Aorta (tissue), 5 donors: ENCODE measurements at regions not wholly inside any gene's neighbourhood (a gene's known extent, or its start where the extent isn't known, plus 50 kb on each side); places are given as distances from the start of the nearest gene placed in this dataset.
A peak's percentile ranks its signal among the peaks of the same experiment; 100 is the strongest.

ENCODE experiments used
- ATAC-seq: fragments of 200-7000 bp; cut with Tn5 transposase; one replicate; pipeline ENCODE4 v1.9.1; 2022; ENCODE audit warnings: moderate library complexity; ENCODE audit not compliant: low FRiP score
- DNase-seq, 2 donors: peaks; one replicate each; pipeline ENCODE4 v3.0.0-alpha.2; 2020
- H3K27ac ChIP-seq, 2 donors: one replicate each; pipeline ENCODE4 v1.5.1; 2013; ENCODE audit warnings: low read length in 2 of 2, mild to moderate bottlenecking in 2 of 2, moderate library complexity in 2 of 2, control low read depth in 1 of 2, inconsistent platforms in 1 of 2, low read depth in 1 of 2
- H3K27me3 ChIP-seq, 2 donors: one replicate each; pipeline ENCODE4 v1.6.1; 2013; ENCODE audit warnings: control low read depth in 1 of 2, low read length in 1 of 2, mild to moderate bottlenecking in 1 of 2, moderate library complexity in 1 of 2; ENCODE audit not compliant: insufficient read depth in 2 of 2, control insufficient read depth in 1 of 2
- H3K36me3 ChIP-seq, 2 donors: one replicate each; pipeline ENCODE4 v1.6.1; 2013; ENCODE audit warnings: control low read depth in 1 of 2, low read length in 1 of 2, mild to moderate bottlenecking in 1 of 2; ENCODE audit not compliant: insufficient read depth in 2 of 2, control insufficient read depth in 1 of 2
- H3K4me1 ChIP-seq, 2 donors: one replicate each; pipeline ENCODE4 v1.6.1; 2013; ENCODE audit warnings: low read length in 2 of 2, control low read depth in 1 of 2, mild to moderate bottlenecking in 1 of 2, moderate library complexity in 1 of 2; ENCODE audit not compliant: insufficient read depth in 2 of 2, control insufficient read depth in 1 of 2
- H3K4me3 ChIP-seq, 2 donors: one replicate each; pipeline ENCODE4 v1.5.1; 2013; ENCODE audit warnings: low read length in 2 of 2, control low read depth in 1 of 2, mild to moderate bottlenecking in 1 of 2
- H3K9me3 ChIP-seq: one replicate; pipeline ENCODE4 v1.6.1; 2013; ENCODE audit warnings: mild to moderate bottlenecking, low read length; ENCODE audit not compliant: control insufficient read depth
- WGBS, 2 donors: extraction: QIAGEN DNeasy Blood & Tissue Kit; methylation state at CpG; one replicate each; pipeline ENCODE4 v1.1.7; 2013; 5-methylcytosine and 5-hydroxymethylcytosine counted together
- intact Hi-C, 2 donors: fragments of 100-400 bp; cut with DNase I; formaldehyde crosslinking; loops; one replicate each; pipeline versions ENCODE4 v1.14.2 to v1.15.0; 2022
- donor health status: healthy with polysubstance abuse.
- donor health status: Bipolar disorder and iron deficiency.
- donor health status: DM: no; HTN: no; CAD: no.
- donor health status: DM: no; HTN: no; CAD: no.
- donor health status: DM: yes; HTN: yes; CAD: no.

- intact Hi-C loops: no loop called here
- no peak for DNase-seq
- 93 to 95% methylated on average over 4 of the region's 4 CpGs for WGBS, 2 donors
- no peaks in the 10 kb centered on the region for H3K36me3 ChIP-seq
- no peaks in the 10 kb centered on the region for H3K4me1 ChIP-seq
- no peak overlapping the region for H3K4me3 ChIP-seq
- H3K27ac ChIP-seq: no peak overlapping the region
- no peaks in the 10 kb centered on the region for H3K9me3 ChIP-seq
- H3K27me3 ChIP-seq: no peaks in the 10 kb centered on the region
- no peak for ATAC-seq
Measured at GRCh38 chr10:93149761-93150160, 76.1 kb downstream of the CYP26A1 start.

DNA sequence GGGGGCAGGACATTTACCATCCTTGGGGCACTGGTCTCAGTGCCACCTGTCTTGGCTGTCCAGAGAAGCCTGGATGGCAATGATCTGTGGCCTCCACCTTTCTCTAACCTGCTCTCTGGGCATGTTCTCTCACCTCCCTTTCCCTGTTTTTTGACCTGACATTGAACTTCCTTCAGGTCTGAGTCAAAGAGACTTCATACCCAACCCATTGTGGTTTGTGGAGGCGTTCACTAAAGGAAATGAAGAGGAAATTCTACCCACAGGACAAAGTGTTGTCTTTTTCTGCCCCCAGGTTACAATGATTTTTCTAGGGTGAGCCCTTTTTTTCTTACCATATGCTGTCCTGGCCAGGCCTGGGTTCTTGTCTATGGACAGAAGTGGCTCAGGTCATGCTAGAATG, 76.6 kb downstream of the CYP26A1 start:
- Histone ChIP-seq H3K27me3 (no peaks in the 10 kb centered on the region), H3K9me3 (no peaks in the 10 kb centered on the region), H3K36me3 (no peaks in the 10 kb centered on the region), H3K4me1 (no peaks in the 10 kb centered on the region), H3K4me3 (no peak overlapping the region), H3K27ac (no peak overlapping the region)
- WGBS, 2 donors: 96 to 97% methylated on average over 1 of the region's 1 CpG
- no peak for DNase-seq
- intact Hi-C loops: no loop called here
- no peak for ATAC-seq

DNA sequence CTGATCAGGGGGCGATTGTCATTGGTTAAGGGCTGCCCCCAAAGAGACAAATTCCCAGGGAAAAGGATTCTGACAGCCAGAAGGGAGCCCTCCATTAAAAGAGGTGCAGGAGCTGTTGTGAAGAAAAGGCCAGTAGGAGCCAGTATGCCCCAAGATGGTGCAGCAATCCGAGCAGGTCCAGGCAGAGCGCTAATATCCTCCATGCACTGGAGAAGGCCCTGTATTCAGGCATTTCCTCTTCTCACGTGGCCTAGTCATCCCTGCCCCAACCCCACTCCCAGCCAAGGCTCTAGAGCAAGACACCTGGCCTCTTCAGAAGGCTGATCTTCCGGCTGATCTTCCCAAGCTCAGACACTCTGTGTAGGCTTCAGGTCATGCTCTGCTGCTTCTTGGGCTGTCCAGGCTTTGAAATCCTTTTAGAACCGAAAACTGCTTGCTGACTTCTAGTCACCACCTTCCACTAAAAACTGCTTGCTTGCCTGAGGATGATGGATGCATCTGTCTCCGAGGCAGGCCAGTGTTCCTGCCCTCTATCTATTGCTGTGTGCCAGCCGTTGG, 77.4 kb downstream of the CYP26A1 start:
- no peaks in the 10 kb centered on the region for H3K9me3 ChIP-seq
- H3K4me1 ChIP-seq: no peaks in the 10 kb centered on the region
- H3K4me3 ChIP-seq: no peak overlapping the region
- no peak overlapping the region for H3K27ac ChIP-seq
- H3K36me3 ChIP-seq: no peaks in the 10 kb centered on the region
- ATAC-seq: no peak
- 77 to 85% methylated on average over 8 of the region's 8 CpGs for WGBS, 2 donors
- no peaks in the 10 kb centered on the region for H3K27me3 ChIP-seq
- intact Hi-C loops: no loop called here
- no peak for DNase-seq

GRCh38 chr10:93152136-93152535, 78.4 kb downstream of the CYP26A1 start:
- Histone ChIP-seq H3K4me3 (no peak overlapping the region), H3K4me1 (no peaks in the 10 kb centered on the region), H3K27ac (no peak overlapping the region), H3K9me3 (no peaks in the 10 kb centered on the region), H3K36me3 (no peaks in the 10 kb centered on the region), H3K27me3 (no peaks in the 10 kb centered on the region)
- intact Hi-C loops: no loop called here
- ATAC-seq: peak; percentile 50
- DNase-seq: no peak

GRCh38 chr10:93154531-93154930, 80.8 kb downstream of the CYP26A1 start:
- ATAC-seq: no peak

GRCh38 chr10:93160140-93160539, 86.4 kb downstream of the CYP26A1 start:
- Histone ChIP-seq H3K9me3 (no peaks in the 10 kb centered on the region), H3K4me1 (no peaks in the 10 kb centered on the region), H3K27ac (no peak overlapping the region), H3K4me3 (no peak overlapping the region), H3K36me3 (no peaks in the 10 kb centered on the region), H3K27me3 (no peaks in the 10 kb centered on the region)
- WGBS, 2 donors: 62 to 68% methylated on average over 1 of the region's 1 CpG
- DNase-seq (no peak), ATAC-seq (peak; percentile 53)
- intact Hi-C loops: no loop called here

More at GRCh38 chr10:93154531-93154930, 80.8 kb downstream of the CYP26A1 start:
- no peaks in the 10 kb centered on the region for H3K36me3 ChIP-seq
- intact Hi-C loops: no loop called here
- H3K27me3 ChIP-seq: no peaks in the 10 kb centered on the region
- no peak overlapping the region for H3K4me3 ChIP-seq
- H3K27ac ChIP-seq: no peak overlapping the region
- no peaks in the 10 kb centered on the region for H3K4me1 ChIP-seq
- no peak for DNase-seq
- no peaks in the 10 kb centered on the region for H3K9me3 ChIP-seq

- 76 to 77% methylated on average over 7 of the region's 7 CpGs for WGBS, 2 donors
- H3K9me3 ChIP-seq: no peaks in the 10 kb centered on the region
- no peaks in the 10 kb centered on the region for H3K36me3 ChIP-seq
- peak; percentile 79 to 90 for DNase-seq
- H3K27ac ChIP-seq: no peak overlapping the region
- H3K27me3 ChIP-seq: no peaks in the 10 kb centered on the region
- ATAC-seq: peak; percentile 87
- intact Hi-C loops: no loop called here
- no peaks in the 10 kb centered on the region for H3K4me1 ChIP-seq
- no peak overlapping the region for H3K4me3 ChIP-seq
Measured at GRCh38 chr10:93160829-93161228, 87.1 kb downstream of the CYP26A1 start.

DNA sequence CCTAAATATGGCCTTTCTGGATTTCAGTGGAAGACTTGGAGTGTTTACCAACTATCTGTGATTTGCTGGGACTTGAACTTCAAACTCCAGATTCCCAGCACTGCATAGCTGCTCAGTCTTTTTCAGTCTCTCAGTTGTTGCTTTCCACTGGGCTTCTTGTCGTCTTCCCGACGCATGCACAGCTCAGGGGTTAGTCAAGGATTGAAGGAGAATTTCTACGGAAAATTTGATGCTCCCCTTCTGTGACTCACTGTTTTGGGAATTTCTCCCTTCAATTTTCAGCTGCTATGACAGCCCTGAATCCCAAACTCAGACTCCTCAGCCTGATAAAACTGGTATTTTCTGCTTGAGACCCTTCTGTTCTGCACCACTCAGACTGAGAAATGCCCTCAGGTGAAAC, 91.7 kb downstream of the CYP26A1 start:
- ATAC-seq: no peak
- Histone ChIP-seq H3K27me3 (no peaks in the 10 kb centered on the region), H3K4me1 (no peaks in the 10 kb centered on the region), H3K9me3 (no peaks in the 10 kb centered on the region), H3K27ac (no peak overlapping the region), H3K4me3 (no peak overlapping the region), H3K36me3 (no peaks in the 10 kb centered on the region)
- no peak for DNase-seq
- intact Hi-C loops: no loop called here
- WGBS, 2 donors: 60 to 69% methylated on average over 4 of the region's 4 CpGs

GRCh38 chr10:93166134-93166533, 92.4 kb downstream of the CYP26A1 start:
- no peaks in the 10 kb centered on the region for H3K36me3 ChIP-seq
- H3K4me3 ChIP-seq: no peak overlapping the region
- DNase-seq (no peak), ATAC-seq (no peak)
- H3K27ac ChIP-seq: no peak overlapping the region
- H3K9me3 ChIP-seq: no peaks in the 10 kb centered on the region
- no peaks in the 10 kb centered on the region for H3K4me1 ChIP-seq
- 63 to 72% methylated on average over 4 of the region's 4 CpGs for whole genome bisulfite sequencing, 2 donors
- no peaks in the 10 kb centered on the region for H3K27me3 ChIP-seq
- intact Hi-C loops: no loop called here
